PC-9 (cell line): ENCODE measurements at regions not wholly inside any gene's neighbourhood (a gene's known extent, or its start where the extent isn't known, plus 50 kb on each side); places are given as distances from the start of the nearest gene placed in this dataset.

Experiments used
- BruUV-seq: library from RNA; stranded (reverse); fragments of 400-500 nt; replicated peaks from 2 replicates; lab custom pipeline; 2021; lab: Mats Ljungman, UMichigan
- CTCF ChIA-PET: fragments of 300-600 bp; sonication (Branson Sonifier 250); formaldehyde crosslinking; loops from one replicate; lab custom pipeline; 2022; ENCODE audit warnings: antibody characterized with exemption; lab: Charles Lee
- POLR2A ChIA-PET: fragments of 300-600 bp; sonication (Branson Sonifier 250); formaldehyde crosslinking; loops from one replicate; lab custom pipeline; 2022; ENCODE audit warnings: antibody characterized with exemption; ENCODE audit not compliant: unreplicated experiment; lab: Charles Lee
- DNase-seq, 2 experiments: peaks; one replicate each; pipeline versions ENCODE4 v3.0.0 to v3.0.0-alpha.2; 2015 to 2022; ENCODE audit warnings: mixed read lengths in 1 of 2
- H2AFZ ChIP-seq: fragments of 200-600 bp; sonication (generic); 2 replicates; pipeline ENCODE4 v1.8.1; 2017; ENCODE audit warnings: antibody characterized with exemption
- H3F3A ChIP-seq: fragments of 200-600 bp; sonication (generic); 2 replicates; pipeline ENCODE4 v1.8.1; 2017; ENCODE audit warnings: antibody characterized with exemption, mild to moderate bottlenecking, low read depth; ENCODE audit not compliant: insufficient read depth
- H3K27ac ChIP-seq: fragments of 200-600 bp; sonication (generic); 2 replicates; pipeline ENCODE4 v1.6.1; 2016; ENCODE audit warnings: mixed run types
- H3K27me3 ChIP-seq: fragments of 200-600 bp; sonication (generic); 2 replicates; pipeline ENCODE4 v1.6.1; 2016; ENCODE audit warnings: low read depth, mixed run types; ENCODE audit not compliant: insufficient read depth
- H3K36me3 ChIP-seq: fragments of 200-600 bp; sonication (generic); 2 replicates; pipeline ENCODE4 v1.6.1; 2016; ENCODE audit warnings: low read depth, mixed run types
- H3K4me1 ChIP-seq: fragments of 200-600 bp; sonication (generic); replicated peaks from 2 replicates; pipeline ENCODE4 v1.6.1; 2016; ENCODE audit warnings: mixed run types; ENCODE audit not compliant: insufficient read depth
- H3K4me2 ChIP-seq: fragments of 200-600 bp; sonication (generic); 2 replicates; pipeline ENCODE4 v1.6.1; 2017; ENCODE audit warnings: mixed run types
- H3K4me3 ChIP-seq: fragments of 200-600 bp; sonication (generic); 2 replicates; pipeline ENCODE4 v1.6.1; 2016; ENCODE audit warnings: mixed run types
- H3K79me2 ChIP-seq: fragments of 200-600 bp; sonication (generic); 2 replicates; pipeline ENCODE4 v1.6.1; 2017; ENCODE audit warnings: low read depth, mixed run types
- H3K9me2 ChIP-seq: fragments of 200-600 bp; sonication (generic); 2 replicates; pipeline ENCODE4 v1.8.1; 2017; ENCODE audit warnings: mild to moderate bottlenecking; ENCODE audit not compliant: insufficient read depth
- H3K9me3 ChIP-seq: fragments of 200-600 bp; sonication (generic); 2 replicates; pipeline ENCODE4 v1.8.1; 2016; ENCODE audit warnings: low read depth; ENCODE audit not compliant: insufficient read depth
- H4K20me1 ChIP-seq: fragments of 200-600 bp; sonication (generic); 2 replicates; pipeline ENCODE4 v1.8.1; 2017; ENCODE audit not compliant: insufficient read depth
- CTCF ChIP-seq: fragments of 200-600 bp; sonication (generic); conservative IDR thresholded peaks from 2 replicates; pipeline ENCODE4 v1.6.1; 2017; ENCODE audit warnings: mixed run types, antibody characterized with exemption, mild to moderate bottlenecking, moderate library complexity
- EZH2 ChIP-seq: fragments of 200-600 bp; sonication (generic); IDR thresholded peaks from 2 replicates; pipeline ENCODE4 v1.8.0; 2017; ENCODE audit warnings: antibody characterized with exemption, low read depth
- intact Hi-C: fragments of 100-400 bp; cut with micrococcal nuclease; formaldehyde crosslinking; loops from one replicate; pipeline ENCODE4 v1.10.0; 2022; ENCODE audit not compliant: unreplicated experiment

GRCh38 chr17:72574675-72575510, 454.1 kb downstream of the SOX9 start:
- no TSS peak for BruUV-seq
- POLR2A ChIA-PET, result no interaction called here

GRCh38 chr17:72575542-72576233, 454.9 kb downstream of the SOX9 start:
- TF ChIP-seq CTCF, result no peak
- no peak for TF ChIP-seq EZH2
- peaks cover 7% of the 10 kb centered on the region; the same call in 1 of the 2 replicates for H3F3A ChIP-seq
- no peaks in the 10 kb centered on the region for H3K36me3 ChIP-seq
- H3K4me2 ChIP-seq, result no peak overlapping the region
- CTCF ChIA-PET, result no interaction called here
- no TSS peak for BruUV-seq
- H4K20me1 ChIP-seq, result peaks cover 18% of the 10 kb centered on the region
- no peaks in the 10 kb centered on the region for H3K27me3 ChIP-seq
- no peak overlapping the region for H2AFZ ChIP-seq
- no peaks in the 10 kb centered on the region for H3K9me2 ChIP-seq
- POLR2A ChIA-PET, result no interaction called here
- H3K4me1 ChIP-seq, result peaks cover 16% of the 10 kb centered on the region
- intact Hi-C loops, result no loop called here
- no peak overlapping the region for H3K4me3 ChIP-seq
- DNase-seq, result peak in 1 of 2 experiments; percentile 21
- H3K9me3 ChIP-seq, result no peaks in the 10 kb centered on the region
- H3K79me2 ChIP-seq, result peaks cover 100% of the 10 kb centered on the region
- no peak overlapping the region for H3K27ac ChIP-seq

More at GRCh38 chr17:72574675-72575510, 454.1 kb downstream of the SOX9 start:
- H2AFZ ChIP-seq, result no peak overlapping the region
- TF ChIP-seq EZH2 (no peak), CTCF (no peak)
- no peaks in the 10 kb centered on the region for H3K36me3 ChIP-seq
- H3K4me2 ChIP-seq, result no peak overlapping the region
- H4K20me1 ChIP-seq, result peaks cover 13% of the 10 kb centered on the region; the same call in 1 of the 2 replicates
- H3K9me3 ChIP-seq, result no peaks in the 10 kb centered on the region
- H3K27me3 ChIP-seq, result no peaks in the 10 kb centered on the region
- no peak overlapping the region for H3K4me3 ChIP-seq
- no peak overlapping the region for H3K27ac ChIP-seq
- CTCF ChIA-PET, result no interaction called here
- peaks cover 100% of the 10 kb centered on the region for H3K79me2 ChIP-seq
- peaks cover 2% of the 10 kb centered on the region; the same call in 1 of the 2 replicates for H3F3A ChIP-seq
- 0 out of 2 replicates have a peak, but pooled peaks cover 9% of the 10 kb centered on the region for H3K4me1 ChIP-seq
- DNase-seq, result peak in 1 of 2 experiments; percentile 24
- intact Hi-C loops, result no loop called here
- H3K9me2 ChIP-seq, result no peaks in the 10 kb centered on the region

GRCh38 chr17:72576289-72576759, 455.5 kb downstream of the SOX9 start:
- no TSS peak for BruUV-seq
- H3K4me3 ChIP-seq, result no peak overlapping the region
- peaks cover 18% of the 10 kb centered on the region for H4K20me1 ChIP-seq
- no peaks in the 10 kb centered on the region for H3K36me3 ChIP-seq
- no peaks in the 10 kb centered on the region for H3K9me3 ChIP-seq
- H3K4me1 ChIP-seq, result peaks cover 22% of the 10 kb centered on the region
- H3K79me2 ChIP-seq, result peaks cover 100% of the 10 kb centered on the region
- ChIA-PET POLR2A (no interaction called here), CTCF (no interaction called here)
- DNase-seq, result peak in 1 of 2 experiments; percentile 2
- no peak overlapping the region for H2AFZ ChIP-seq
- H3K4me2 ChIP-seq, result no peak overlapping the region
- intact Hi-C loops, result no loop called here
- peaks cover 7% of the 10 kb centered on the region; the same call in 1 of the 2 replicates for H3F3A ChIP-seq
- no peaks in the 10 kb centered on the region for H3K9me2 ChIP-seq
- TF ChIP-seq EZH2 (no peak), CTCF (no peak)
- no peaks in the 10 kb centered on the region for H3K27me3 ChIP-seq
- no peak overlapping the region for H3K27ac ChIP-seq
